ENCODE measurements at regions not wholly inside any gene's neighbourhood (a gene's known extent, or its start where the extent isn't known, plus 50 kb on each side); places are given as distances from the start of the nearest gene placed in this dataset.

GRCh38 chr9:86600977-86601376 lies 246.8 kb upstream of the TUT7 start:
- WGBS, 2 experiments (ENCODE audit: extremely low coverage in 2 of 2, insufficient read length in 1 of 2): no CpG with 5 or more reads among the region's 3 CpGs
- Histone ChIP-seq H3K9me1 (ENCODE audit: insufficient read depth, low read length) (no peaks in the 10 kb centered on the region), H3K79me1 (ENCODE audit: low read depth in 1 of 2, low read length in 2 of 2) (no peaks in the 10 kb centered on the region), H3K56ac (ENCODE audit: extremely low read depth, insufficient read depth, low read length) (no peak overlapping the region), H2BK120ac (ENCODE audit: low read depth, low read length) (no peak overlapping the region; the same call in 1 of the 2 replicates), H2BK5ac (ENCODE audit: low read depth, low read length, poor library complexity, severe bottlenecking) (no peak overlapping the region), H2AK9ac (replicated peaks; ENCODE audit: low read depth, low read length, poor library complexity) (no peak overlapping the region), H3K23ac (ENCODE audit: low read depth, low read length) (no peak overlapping the region), H4K20me1 (ENCODE audit: insufficient read depth, low read length) (no peaks in the 10 kb centered on the region), H2AFZ (replicated peaks; ENCODE audit: low read length, poor library complexity) (no peak overlapping the region), H3K14ac (replicated peaks; ENCODE audit: low read depth, low read length) (0 out of 2 replicates have a peak overlapping the region, but pooled peaks have one; percentile 11), H4K5ac (ENCODE audit: low read depth, low read length) (peak overlapping the region; percentile 72), H4K91ac (ENCODE audit: insufficient read depth, low read depth, low read length) (no peak overlapping the region), H3K4me3 (ENCODE audit: insufficient read depth, low read depth, low read length) (no peak overlapping the region), H4K8ac (ENCODE audit: low read depth in 2 of 2, low read length in 2 of 2) (no peak overlapping the region), H3K27ac (ENCODE audit: insufficient read depth, low read length) (no peak overlapping the region), H3K9me3 (ENCODE audit: control insufficient read depth, insufficient read depth, low read length) (no peaks in the 10 kb centered on the region), H3K4ac (ENCODE audit: low read depth, low read length) (0 out of 2 replicates have a peak overlapping the region, but pooled peaks have one; percentile 15), H3K36me3 (ENCODE audit: control insufficient read depth, insufficient read depth, low read length) (no peaks in the 10 kb centered on the region), H2BK15ac (ENCODE audit: low read depth, low read length) (no peak overlapping the region), H2AK5ac (ENCODE audit: low read depth, low read length) (no peak overlapping the region), H3K4me1 (ENCODE audit: control insufficient read depth, insufficient read depth, low read length) (peaks cover 16% of the 10 kb centered on the region), H3K27me3 (ENCODE audit: control insufficient read depth, insufficient read depth, low read length) (no peaks in the 10 kb centered on the region), H3K4me2 (ENCODE audit: low read depth, low read length) (no peak overlapping the region), H3K9ac (ENCODE audit: low read depth, low read length) (no peak overlapping the region), H3K18ac (ENCODE audit: low read depth, low read length) (peak overlapping the region; percentile 68; the same call in 1 of the 2 replicates), H2BK20ac (ENCODE audit: low read depth, low read length) (peak overlapping the region; percentile 54; the same call in 1 of the 2 replicates)
- TF ChIP-seq, protein P1, sequence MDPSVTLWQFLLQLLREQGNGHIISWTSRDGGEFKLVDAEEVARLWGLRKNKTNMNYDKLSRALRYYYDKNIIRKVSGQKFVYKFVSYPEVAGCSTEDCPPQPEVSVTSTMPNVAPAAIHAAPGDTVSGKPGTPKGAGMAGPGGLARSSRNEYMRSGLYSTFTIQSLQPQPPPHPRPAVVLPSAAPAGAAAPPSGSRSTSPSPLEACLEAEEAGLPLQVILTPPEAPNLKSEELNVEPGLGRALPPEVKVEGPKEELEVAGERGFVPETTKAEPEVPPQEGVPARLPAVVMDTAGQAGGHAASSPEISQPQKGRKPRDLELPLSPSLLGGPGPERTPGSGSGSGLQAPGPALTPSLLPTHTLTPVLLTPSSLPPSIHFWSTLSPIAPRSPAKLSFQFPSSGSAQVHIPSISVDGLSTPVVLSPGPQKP (IDR thresholded peaks at IDR 0.05; ENCODE audit: borderline replicate concordance, low read depth, low read length): no peak
- TF ChIP-seq RAD21 (IDR thresholded peaks at IDR 0.05; ENCODE audit: low read length) (no peak), CTCF (conservative IDR thresholded peaks at IDR 0.05; ENCODE audit: low read depth, low read length) (no peak), CEBPB (IDR thresholded peaks at IDR 0.05; ENCODE audit: low read depth, low read length) (no peak), MAZ (IDR thresholded peaks at IDR 0.05; ENCODE audit: borderline replicate concordance, low read depth, low read length) (no peak), USF2 (IDR thresholded peaks at IDR 0.05; ENCODE audit: low read depth, low read length) (no peak), BHLHE40 (IDR thresholded peaks at IDR 0.05; ENCODE audit: low read depth, low read length) (no peak), SMC3 (IDR thresholded peaks at IDR 0.05; ENCODE audit: low read depth, low read length) (no peak), RCOR1 (IDR thresholded peaks at IDR 0.05; ENCODE audit: insufficient replicate concordance, low read length) (no peak), CHD1 (IDR thresholded peaks at IDR 0.05; ENCODE audit: low read depth, low read length) (no peak), POLR2A (IDR thresholded peaks at IDR 0.05; ENCODE audit: low read depth, low read length) (no peak)
- BruUV-seq (replicated peaks): no TSS peak
- in situ Hi-C loops (cut with MboI; ENCODE audit: low sequenced_read_pairs) (no loop called here), intact Hi-C loops (cut with micrococcal nuclease) (loop anchor here (5.0 kb wide), 1 partner anchor 89 kb away; no protein-coding TSS in a partner anchor), dilution Hi-C loops (cut with HindIII; ENCODE audit: low sequenced_read_pairs, unreplicated experiment) (no loop called here)
- ChIA-PET CTCF (interaction anchor here (1.2 kb wide), 1 partner anchor 345 kb away, joined by 3 read pairs; no protein-coding TSS in a partner anchor), POLR2A (ENCODE audit: unreplicated experiment) (no interaction called here)
- no peak for ATAC-seq (ENCODE audit: low read depth)
- no peak for DNase-seq
